ENCODE measurements at regions not wholly inside any gene's neighbourhood (a gene's known extent, or its start where the extent isn't known, plus 50 kb on each side); places are given as distances from the start of the nearest gene placed in this dataset.
"Not testable (repeated sequence)": the region's sequence is repeated elsewhere in the genome, so short reads cannot be mapped to it uniquely, and the experiment has no call there.

DNA sequence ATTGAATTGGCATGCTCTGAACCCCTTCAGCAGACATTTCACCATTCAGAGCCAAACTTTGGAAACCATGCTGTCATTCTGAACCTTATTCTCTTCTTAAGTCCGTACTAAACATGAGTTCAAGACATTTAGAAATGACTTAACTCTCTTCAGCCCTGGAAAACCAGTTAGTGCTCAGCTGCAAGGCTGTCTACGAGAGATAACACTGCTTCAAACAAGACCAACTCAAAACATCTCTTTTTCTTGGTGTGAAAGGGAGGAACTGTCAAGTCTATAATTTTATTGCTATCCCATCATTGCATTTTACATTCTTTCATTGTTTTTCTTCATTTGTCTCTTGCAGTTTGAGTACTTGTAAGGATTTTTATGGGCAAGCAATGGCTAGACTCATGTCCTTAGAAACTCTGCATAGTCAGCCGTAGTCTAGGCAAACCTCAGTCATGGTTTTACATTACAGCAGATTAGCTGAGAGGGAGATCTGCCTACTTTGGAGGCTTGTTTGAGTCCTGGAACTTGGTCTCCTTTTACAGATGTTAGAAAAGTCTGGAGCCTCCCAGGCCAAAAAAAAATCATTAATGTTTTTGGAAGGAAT lies 120.6 kb upstream of the JADE1 start:
- no peak for DNase-seq (ENCODE audit: low spot score)

DNA sequence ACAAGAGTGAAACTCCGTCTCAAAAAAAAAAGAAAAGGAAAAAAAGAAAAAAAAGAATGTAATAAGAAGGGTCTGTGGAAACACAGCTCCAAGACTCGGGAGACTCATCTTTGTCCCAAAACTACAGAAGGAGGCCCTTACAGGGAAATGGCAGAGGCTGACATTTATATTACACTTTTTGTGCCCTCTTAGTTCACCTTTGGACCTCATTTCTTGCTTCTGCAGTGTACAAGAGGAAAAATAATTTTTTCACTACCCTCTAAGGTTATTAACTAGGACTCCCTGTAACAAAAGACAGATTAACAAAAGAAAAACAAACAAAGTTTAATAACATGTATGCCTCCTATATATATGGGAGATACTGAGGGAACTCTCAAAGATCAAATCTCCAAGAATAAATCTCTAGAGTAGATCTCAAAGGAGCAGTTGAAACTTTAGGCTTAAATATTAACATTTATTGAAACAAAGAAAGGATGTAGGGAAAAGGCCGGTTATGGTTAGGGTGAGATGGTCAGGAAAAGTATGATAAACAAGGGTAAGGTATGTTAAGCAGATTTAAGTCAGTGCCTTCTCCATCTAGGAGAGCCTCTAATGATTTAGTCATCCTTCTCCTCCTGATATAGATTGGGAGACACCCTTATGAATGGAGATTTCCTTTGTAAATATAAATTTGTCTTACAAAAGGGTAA lies 121.3 kb upstream of the JADE1 start:
- no peak for DNase-seq (ENCODE audit: low spot score)

DNA sequence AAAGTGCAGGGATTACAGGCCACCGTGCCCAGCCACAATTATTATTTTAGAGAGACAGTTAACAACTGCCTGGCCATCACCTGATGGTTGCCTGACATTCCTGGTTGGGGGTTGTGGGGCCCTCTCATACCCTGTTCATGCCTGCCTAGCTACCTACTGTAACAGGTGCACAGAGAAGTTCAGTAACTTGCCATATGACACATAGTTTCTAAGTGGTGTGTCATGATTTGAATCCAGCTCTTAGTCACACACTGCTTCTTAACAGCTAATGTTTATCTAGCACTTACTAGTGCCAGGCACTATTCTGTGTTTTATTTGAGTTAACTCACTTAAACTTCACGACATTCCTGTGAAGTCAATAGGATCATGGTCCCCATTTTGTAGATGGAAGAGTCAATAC lies 122.7 kb upstream of the JADE1 start:
- no peak for DNase-seq (ENCODE audit: low spot score)

DNA sequence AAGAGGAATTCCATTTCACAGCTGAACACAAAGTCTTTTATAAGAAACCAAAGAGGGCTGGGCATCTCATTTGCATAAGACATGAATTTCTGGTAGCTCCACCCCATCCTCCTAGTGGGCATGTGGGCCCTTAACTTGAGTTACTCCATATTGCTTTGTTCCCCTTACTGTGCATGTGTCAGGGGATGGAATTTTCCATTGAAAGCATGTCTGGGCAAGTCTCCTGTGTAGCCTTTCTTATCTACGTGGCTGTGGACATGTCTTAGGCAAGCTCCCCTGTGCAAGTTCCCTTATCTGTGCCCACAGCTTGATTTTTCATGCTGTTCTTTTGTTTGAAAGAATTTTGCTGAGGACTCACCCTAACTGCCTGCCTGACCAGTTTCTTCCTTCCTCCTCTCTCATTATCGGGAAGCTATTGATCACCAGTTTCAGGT lies 123.5 kb upstream of the JADE1 start:
- no peak for DNase-seq (ENCODE audit: low spot score)

DNA sequence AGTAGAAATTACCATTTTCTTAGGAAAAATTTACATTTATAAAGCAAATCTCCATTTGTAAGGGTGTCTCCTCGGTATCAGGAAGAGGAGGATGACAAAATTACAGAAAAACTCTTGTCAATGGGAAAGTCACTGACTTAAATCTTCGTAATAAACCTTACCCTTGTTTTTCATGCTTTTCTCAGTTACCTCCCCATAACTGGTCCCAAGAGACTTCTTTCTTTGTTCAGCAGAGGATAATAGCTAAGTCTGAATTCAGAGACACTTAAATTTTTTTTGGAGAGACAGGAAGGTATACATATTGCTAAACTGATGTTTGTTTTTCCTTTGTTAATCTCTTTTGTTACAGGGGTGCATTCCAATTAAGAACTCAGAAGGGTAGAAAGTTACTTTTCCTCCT lies 125.5 kb upstream of the JADE1 start:
- DNase-seq (ENCODE audit: low spot score) = no peak

DNA sequence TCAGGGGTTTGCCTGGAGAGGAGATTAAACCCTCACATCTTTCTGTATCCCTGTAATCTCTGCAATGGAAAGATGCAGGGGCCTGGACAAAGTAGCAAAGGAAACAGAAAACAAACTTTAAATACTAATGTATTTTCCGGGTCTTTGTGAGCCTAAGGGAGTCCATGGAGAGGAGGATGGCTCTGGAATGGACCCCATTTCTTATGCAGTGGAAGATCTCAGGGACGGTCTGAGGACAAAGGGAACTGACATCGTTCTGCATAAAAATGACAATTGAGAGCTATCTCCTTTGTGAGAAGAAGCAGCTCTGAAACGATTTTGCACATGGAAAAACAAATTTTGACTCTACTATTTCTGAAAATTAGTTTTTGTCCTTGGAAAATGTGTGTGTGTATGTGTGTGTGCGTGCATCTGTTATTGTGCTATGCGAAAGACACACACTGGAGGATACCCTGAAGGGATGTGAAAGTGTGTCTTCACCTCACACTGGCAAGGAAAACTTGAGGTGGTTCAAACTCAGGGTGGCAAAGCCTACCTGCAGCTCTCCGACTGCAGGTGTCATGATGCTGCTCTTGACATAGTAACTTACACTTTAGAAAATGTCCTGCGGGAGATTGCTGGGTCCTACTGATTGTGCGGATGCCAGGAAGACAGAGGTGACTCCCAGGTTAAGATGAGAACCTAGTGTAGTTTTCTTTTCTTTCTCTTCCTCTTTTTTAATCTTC lies 126.4 kb upstream of the JADE1 start:
- DNase-seq (ENCODE audit: low spot score) = no peak

DNA sequence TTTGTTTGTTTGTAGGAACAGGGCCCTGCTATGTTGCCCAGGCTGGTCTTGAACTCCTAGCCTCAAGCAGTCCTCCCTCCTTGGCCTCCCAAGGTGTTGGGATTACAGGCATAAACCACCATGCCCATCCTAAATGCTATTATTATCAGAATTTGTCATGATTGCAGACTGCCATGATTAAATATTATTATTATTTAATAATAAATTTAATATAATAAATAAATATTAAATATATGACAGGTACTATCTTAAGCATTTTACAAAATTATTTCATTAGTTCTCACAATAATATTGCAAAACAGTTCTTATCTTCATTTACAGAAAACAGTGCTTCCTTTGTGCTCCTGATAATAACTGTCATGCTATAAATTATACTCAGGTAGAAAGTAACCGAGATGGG lies 133.4 kb upstream of the JADE1 start:
- no peak for DNase-seq (ENCODE audit: low spot score)

DNA sequence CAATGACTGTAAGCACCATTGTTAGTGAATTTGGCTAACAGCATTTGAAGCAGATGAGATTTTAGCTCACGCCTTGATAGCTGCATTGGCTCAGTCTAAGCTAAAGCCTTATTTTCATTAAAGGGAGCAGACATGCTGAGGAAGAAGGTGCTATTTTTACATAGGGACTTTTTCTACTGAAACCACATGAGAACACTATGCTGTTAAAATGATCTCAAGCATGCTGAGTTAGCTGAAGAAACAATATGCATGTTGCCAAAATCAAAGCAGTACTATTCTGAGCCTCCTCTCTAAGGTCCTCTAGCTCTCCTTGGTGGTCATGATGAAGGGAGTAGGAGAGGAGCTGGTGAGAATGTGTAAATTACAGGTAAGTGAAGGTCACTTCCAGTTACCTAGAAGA lies 134.4 kb upstream of the JADE1 start:
- DNase-seq (ENCODE audit: low spot score) = no peak

DNA sequence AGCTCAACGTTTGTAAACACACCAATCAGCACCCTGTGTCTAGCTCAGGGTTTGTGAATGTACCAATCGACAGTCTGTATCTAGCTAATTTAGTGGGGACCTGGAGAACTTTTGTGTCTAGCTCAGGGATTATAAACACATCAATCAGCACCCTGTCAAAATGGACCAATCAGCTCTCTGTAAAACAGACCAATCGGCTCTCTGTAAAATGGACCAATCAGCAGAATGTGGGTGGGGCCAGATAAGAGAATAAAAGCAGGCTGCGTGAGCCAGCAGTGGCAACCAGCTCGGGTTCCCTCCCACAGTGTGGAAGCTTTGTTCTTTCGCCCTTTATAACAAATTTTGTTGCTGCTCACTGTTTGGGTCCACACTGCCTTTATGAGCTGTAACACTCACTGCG lies 136.3 kb upstream of the JADE1 start:
- DNase-seq (ENCODE audit: low spot score) = not testable (repeated sequence)

DNA sequence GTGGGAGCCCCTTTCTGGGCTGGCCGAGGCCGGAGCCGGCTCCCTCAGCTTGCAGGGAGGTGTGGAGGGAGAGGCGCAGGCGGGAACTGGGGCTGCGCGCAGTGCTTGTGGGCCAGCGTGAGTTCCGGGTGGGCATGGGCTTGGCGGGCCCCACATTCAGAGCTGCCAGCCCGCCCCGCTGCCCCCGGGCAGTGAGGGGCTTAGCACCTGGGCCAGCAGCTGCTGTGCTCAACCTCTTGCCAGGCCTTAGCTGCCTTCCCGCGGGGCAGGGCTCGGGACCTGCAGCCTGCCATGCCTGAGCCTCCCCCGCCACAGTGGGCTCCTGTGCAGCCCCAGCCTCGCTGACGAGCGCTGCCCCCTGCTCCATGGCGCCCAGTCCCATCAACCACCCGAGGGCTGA lies 136.9 kb upstream of the JADE1 start:
- DNase-seq (ENCODE audit: low spot score) = not testable (repeated sequence)

DNA sequence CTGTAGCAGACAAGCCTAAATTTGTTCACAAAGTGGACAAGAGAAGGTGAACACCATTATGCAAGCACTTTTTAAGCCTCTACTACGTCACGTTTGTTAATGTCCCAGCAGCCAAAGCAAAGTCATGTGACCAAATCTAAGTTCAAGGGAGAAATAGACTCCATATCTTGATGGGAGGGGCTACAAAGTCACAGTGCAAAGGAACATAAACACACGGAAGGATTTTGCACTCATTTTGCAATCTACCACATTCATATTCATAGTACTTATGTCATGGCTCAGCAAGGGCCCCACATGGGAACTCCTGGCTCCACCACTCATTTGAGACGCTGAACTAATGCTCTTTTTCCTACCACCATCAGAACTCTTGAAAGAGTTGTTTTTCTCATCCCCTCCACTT lies 139.0 kb upstream of the JADE1 start:
- no peak for DNase-seq (ENCODE audit: low spot score)

DNA sequence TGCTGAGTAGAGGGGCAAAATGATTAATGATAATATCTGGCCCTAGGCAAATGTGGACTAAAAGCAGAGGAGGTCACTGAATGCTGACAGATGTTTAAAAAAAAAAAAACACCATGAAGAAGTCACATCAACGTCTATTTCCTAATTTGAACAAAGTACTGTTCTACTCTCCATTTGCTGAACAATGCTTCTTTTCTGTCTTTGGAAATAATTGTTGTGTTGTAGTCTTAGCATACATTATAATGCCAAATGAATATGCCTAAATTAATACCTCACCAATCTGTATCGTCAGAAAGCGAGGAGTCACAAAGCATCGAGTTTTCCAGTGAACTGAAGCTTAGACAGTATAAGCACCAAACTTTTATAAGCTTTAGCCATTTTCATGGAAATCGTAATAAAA lies 140.9 kb upstream of the JADE1 start:
- no peak for DNase-seq (ENCODE audit: low spot score)

DNA sequence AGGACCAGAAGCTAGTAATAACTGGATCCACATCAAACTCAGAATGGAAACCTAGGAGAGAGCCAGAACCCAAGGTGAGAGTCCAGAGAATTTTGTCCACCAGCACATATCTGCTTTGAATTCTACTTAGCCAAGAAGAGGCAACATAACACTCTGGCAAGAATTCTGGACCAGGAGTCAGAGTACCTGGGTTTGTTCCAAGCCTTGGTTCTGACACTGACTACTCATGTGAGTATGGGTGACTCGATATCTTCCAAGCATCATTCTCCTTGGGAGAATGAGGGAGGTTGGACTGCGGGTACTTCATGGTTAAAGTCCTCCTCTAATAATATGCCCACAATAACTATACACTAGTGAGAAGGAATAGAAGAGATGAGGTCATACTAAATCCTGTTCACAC lies 144.0 kb upstream of the JADE1 start:
- no peak for DNase-seq (ENCODE audit: low spot score)

DNA sequence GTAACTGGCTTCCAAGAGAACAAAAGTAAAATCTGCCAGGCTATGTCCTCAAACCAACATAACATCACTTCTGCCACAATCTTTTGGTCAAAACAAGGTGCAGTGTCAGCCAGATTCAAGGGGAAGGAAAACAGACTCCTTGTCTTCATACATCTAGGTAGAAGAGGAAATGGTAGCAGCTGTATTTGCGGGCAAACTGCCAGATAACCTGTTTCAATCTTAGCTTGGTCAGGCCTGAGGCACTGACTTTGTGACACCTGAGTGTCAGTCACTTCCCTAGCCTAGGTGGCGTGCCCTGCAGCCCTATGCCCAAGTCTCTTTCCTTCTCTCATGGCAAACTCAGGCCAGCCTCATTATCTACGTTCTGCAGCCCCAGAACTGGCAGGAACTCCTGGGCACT lies 146.2 kb upstream of the JADE1 start:
- DNase-seq (ENCODE audit: low spot score) = no peak

DNA sequence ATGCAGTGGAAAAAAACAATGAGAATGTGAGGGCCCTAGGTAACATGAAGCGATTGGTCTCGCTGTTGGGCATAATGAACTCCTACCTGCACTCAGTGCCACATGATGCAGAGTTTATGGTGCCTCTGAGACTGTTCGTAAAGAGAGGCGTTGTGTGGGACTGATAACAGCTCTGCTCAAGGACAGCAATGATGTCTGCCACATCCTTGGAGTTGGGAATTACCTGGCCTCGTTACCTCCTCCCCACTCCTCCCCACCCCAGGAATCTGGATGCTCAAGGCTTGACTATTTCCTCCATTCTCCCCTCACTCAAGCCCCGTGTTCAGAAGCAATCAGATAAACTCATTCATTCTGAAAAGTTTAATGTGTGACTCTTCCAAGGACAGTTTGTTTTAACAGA lies 148.0 kb upstream of the JADE1 start:
- no peak for DNase-seq (ENCODE audit: low spot score)

DNA sequence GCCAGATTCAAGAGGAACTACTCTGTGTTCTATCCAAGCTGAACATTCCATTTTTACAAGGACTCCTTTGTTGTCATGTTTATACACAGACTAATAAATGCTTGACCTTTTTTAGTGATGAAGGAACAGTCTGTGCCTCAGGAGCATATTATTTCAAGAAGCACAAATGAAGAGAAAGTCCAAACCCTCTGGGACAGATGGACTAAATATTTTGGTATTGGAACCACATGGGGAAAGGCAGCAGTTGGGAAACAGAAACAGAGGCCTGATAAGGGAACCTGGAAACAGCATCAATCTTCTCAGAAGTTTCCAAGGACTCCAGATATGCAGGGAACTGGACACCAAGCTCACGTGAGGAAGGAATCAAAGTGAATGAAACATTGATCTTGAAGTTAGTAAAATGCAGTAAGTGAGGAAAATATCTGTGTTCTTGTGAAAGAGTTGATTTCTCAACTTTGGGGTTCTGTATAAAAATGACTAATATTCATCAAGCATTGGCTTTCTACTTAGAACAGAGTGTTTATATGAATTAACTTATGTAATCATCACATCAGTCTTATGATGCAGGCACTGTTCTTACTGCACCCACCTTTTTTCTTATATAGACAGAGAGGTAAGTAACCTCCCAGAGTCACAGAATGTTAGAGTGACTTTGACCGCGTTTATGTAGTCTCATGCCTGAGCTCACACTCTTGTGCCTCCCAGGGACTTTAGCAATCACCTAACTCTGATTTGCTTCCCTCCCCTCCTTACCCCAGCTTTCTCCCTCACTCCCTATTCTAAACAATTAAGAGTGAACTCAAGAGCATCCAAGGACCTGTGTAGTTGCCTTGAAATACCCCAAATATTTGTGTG lies 148.9 kb upstream of the JADE1 start:
- DNase-seq (ENCODE audit: low spot score) = no peak

DNA sequence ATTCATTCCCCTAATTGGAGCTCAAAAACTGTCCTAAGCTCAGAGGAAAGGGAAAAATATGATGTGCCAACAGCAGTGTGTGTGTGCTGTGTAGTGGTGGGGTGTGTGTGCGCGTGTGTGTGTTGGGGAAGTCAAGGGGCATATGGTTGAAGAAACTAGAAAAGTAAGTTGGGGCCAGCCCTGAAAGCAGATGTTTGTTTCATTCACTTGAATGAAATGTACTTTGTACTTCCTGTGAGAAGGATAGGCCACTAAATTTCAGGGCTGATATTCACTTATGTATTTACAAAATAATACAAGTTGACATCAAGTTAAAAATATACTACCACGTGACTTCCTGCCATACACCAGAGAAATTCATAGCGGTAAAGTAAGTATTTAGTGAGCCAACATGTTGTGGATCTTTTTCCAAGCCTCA lies 151.3 kb upstream of the JADE1 start:
- DNase-seq (ENCODE audit: low spot score) = no peak

DNA sequence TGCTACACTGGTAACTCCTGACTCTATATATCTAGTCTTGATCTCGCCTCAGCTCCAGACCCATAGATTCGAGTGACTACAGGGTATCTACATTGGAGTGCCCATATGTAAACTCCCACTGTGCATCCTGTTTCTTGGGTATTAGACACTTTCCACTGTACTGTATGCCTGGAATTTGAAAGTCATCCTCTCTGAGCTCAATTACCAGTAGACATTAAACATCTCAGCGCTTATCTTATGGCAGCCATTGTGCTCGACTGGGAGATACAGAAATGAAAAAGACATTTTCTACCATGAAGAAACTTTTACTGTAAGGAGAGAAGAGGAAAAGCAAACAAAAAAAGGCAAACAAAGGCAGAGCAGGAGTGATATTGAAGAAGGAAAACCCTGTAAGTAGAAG lies 151.9 kb upstream of the JADE1 start:
- no peak for DNase-seq (ENCODE audit: low spot score)

DNA sequence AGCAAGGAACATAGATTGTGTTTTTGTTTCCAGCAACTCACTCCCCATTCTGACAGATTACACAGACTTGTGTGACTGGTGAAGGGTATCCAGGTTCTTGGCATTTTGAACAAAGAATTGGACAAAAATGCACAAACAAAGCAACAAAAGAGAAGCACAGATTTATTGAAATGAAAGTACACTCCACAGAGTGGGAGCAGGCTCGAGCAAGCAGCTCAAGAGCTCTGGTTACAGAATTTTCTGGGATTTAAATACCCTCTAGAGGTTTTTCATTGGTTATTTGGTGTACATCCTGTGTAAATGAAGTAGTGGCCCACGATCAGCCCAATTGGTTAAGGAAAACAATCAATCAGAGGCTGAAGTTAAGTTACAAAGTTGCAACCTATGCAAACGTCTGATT lies 155.0 kb upstream of the JADE1 start:
- no peak for DNase-seq (ENCODE audit: low spot score)

DNA sequence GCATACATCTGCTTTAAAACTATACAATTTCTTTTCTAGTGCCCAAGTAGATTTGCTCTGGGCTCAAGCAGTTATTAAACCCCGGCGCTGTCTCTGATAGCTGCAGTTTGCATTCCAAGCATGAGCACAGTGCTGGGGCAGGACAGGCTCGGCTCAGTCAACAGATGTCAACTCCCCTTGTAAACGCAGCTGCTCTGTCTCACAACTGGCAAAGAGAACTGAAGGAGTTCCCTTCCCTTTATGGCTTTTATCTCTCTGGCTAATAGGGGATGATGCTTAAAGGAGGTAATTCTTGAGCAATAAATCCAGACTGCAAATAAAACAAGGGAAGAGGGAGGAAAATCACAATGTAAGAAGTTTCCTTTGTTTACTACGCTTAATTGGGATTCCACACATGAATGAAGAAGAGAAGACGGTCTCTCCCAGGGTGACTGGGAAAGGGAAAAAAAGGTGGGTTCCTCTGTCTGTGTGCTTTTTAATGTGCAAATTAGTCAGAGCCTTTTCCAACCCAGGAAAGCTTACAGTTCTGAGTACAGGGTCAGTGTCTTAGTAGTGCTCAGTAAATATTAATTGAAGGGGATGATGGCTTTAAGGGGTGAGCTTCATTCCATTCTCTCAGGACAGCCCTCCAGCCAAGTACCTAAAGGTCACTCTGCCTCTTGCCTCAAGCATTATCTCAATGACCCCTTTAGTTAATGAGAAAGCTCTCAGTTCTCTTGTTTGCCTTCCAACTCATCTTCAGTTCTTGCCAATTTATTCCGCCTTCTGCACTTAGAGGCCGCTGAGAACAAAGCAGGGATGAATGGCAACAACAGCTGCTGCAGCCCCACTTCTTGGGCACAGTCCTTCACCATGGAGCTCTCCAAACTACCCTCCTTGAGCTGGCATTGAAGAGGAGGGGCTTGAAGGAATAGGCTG lies 155.7 kb upstream of the JADE1 start:
- DNase-seq (ENCODE audit: low spot score) = no peak

DNA sequence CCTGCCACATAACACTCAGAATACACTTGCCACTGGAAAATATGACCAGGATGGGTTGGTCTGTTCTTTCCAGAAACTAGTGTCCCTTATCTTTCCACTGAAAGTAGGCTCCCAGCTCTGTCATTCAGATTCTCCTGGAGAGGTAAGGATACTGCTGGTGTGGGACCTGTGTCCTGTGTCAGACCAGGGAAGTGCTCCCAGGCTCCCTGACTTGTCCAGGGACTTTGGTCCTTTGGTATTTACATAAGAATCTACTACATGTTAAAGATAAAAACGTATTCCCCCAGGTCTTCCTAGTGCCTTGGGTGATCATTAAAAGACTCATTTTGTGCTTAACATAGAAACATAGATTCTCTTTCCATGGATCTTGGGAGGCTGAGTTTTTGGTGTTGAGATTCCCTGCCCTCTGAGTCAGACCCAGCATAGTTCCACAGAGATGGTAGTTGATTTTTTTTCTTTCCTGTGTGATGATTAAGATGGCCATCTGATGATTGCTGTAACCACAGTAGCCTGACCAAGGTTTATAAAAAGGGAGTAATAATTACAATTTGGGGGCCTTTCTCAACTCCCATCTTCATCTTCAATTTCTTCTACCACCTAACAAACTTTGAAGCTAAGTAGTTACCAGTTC lies 159.8 kb upstream of the JADE1 start:
- DNase-seq (ENCODE audit: low spot score) = no peak
